ENCODE measurements at regions not wholly inside any gene's neighbourhood (a gene's known extent, or its start where the extent isn't known, plus 50 kb on each side); places are given as distances from the start of the nearest gene placed in this dataset.

- TF ChIP-seq CTCF (IDR thresholded peaks at IDR 0.05; ENCODE audit: insufficient read depth, low read length) = no peak
- H3K4me3 ChIP-seq (ENCODE audit: low read depth, low read length) = no peak overlapping the region
- peak; percentile 93 for DNase-seq (ENCODE audit: low read depth)
Observed at GRCh38 chr19:31223740-31224534, 125.3 kb downstream of the TSHZ3 start.

- DNase-seq (ENCODE audit: low read depth) = no peak
- no peak overlapping the region for H3K4me3 ChIP-seq (ENCODE audit: low read depth, low read length)
- TF ChIP-seq CTCF (IDR thresholded peaks at IDR 0.05; ENCODE audit: insufficient read depth, low read length) = no peak
Observed at GRCh38 chr19:31220540-31220939, 128.7 kb downstream of the TSHZ3 start.

GRCh38 chr19:31214997-31215396, 134.2 kb downstream of the TSHZ3 start:
- H3K4me3 ChIP-seq (ENCODE audit: low read depth, low read length) = no peak overlapping the region
- DNase-seq (ENCODE audit: low read depth) = no peak
- no peak for TF ChIP-seq CTCF (IDR thresholded peaks at IDR 0.05; ENCODE audit: insufficient read depth, low read length)

GRCh38 chr19:31214086-31214485, 135.2 kb downstream of the TSHZ3 start:
- no peak for TF ChIP-seq CTCF (IDR thresholded peaks at IDR 0.05; ENCODE audit: insufficient read depth, low read length)
- no peak overlapping the region for H3K4me3 ChIP-seq (ENCODE audit: low read depth, low read length)
- peak; percentile 98 for DNase-seq (ENCODE audit: low read depth)

GRCh38 chr19:31211088-31211487, 138.1 kb downstream of the TSHZ3 start:
- H3K4me3 ChIP-seq (ENCODE audit: low read depth, low read length) = no peak overlapping the region
- TF ChIP-seq CTCF (IDR thresholded peaks at IDR 0.05; ENCODE audit: insufficient read depth, low read length) = no peak
- no peak for DNase-seq (ENCODE audit: low read depth)

- DNase-seq (ENCODE audit: low read depth) = no peak
- TF ChIP-seq CTCF (IDR thresholded peaks at IDR 0.05; ENCODE audit: insufficient read depth, low read length) = no peak
- no peak overlapping the region for H3K4me3 ChIP-seq (ENCODE audit: low read depth, low read length)
Observed at GRCh38 chr19:31205887-31206518, 143.2 kb downstream of the TSHZ3 start.

Measured in fibroblast of the aortic adventitia (primary cell).